DND-41 (cell line): ENCODE measurements at regions not wholly inside any gene's neighbourhood (a gene's known extent, or its start where the extent isn't known, plus 50 kb on each side); places are given as distances from the start of the nearest gene placed in this dataset.

Experiments used
- EZH2 ChIP-seq: IDR thresholded peaks from 3 replicates; pipeline ENCODE4 v1.6.1; 2012; ENCODE audit warnings: borderline replicate concordance, low read depth, mild to moderate bottlenecking, moderate library complexity, low read length, inconsistent platforms; ENCODE audit not compliant: severe bottlenecking
- TF ChIP-seq, protein P1 (sequence below): IDR thresholded peaks from 2 replicates; pipeline ENCODE4 v1.5.1; 2012; ENCODE audit warnings: borderline replicate concordance, low read length, moderate library complexity, mild to moderate bottlenecking; ENCODE audit not compliant: poor library complexity, severe bottlenecking; ENCODE audit errors: extremely low read depth

DNA sequence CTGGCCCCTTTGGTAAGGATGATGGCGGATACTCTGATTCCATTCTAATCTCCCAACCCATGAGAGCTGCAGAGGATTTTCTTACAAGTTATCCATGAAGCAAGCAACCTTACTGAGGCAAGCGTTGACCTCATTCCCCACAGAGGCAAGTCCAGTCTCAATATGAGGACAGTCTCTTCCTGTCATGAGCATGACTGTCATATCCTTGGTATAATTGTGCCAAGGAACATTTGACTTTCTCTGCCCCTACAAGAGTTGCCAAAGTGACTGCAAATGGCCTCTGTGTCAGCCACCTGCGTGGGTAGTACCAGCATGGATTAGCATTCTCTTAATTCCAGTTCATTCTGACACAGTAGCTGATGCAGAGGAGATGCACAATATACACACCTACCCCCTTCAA is 71.2 kb upstream of the TMEM158 start:
- TF ChIP-seq, protein P1, sequence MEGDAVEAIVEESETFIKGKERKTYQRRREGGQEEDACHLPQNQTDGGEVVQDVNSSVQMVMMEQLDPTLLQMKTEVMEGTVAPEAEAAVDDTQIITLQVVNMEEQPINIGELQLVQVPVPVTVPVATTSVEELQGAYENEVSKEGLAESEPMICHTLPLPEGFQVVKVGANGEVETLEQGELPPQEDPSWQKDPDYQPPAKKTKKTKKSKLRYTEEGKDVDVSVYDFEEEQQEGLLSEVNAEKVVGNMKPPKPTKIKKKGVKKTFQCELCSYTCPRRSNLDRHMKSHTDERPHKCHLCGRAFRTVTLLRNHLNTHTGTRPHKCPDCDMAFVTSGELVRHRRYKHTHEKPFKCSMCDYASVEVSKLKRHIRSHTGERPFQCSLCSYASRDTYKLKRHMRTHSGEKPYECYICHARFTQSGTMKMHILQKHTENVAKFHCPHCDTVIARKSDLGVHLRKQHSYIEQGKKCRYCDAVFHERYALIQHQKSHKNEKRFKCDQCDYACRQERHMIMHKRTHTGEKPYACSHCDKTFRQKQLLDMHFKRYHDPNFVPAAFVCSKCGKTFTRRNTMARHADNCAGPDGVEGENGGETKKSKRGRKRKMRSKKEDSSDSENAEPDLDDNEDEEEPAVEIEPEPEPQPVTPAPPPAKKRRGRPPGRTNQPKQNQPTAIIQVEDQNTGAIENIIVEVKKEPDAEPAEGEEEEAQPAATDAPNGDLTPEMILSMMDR, result no peak
- TF ChIP-seq EZH2, result no peak
